Lower leg skin (tissue), 4 donors: ENCODE measurements at regions not wholly inside any gene's neighbourhood (a gene's known extent, or its start where the extent isn't known, plus 50 kb on each side); places are given as distances from the start of the nearest gene placed in this dataset.

Experiments used
- DNase-seq, 2 donors: peaks; one replicate each; pipeline ENCODE4 v3.0.0-alpha.2; 2019; ENCODE audit warnings: low spot score in 2 of 2
- H3K4me3 ChIP-seq: fragments of 200-600 bp; sonication (generic); 2 replicates; pipeline ENCODE4 v1.5.1; 2017; ENCODE audit warnings: mild to moderate bottlenecking, low read depth; ENCODE audit not compliant: poor library complexity, severe bottlenecking
- CTCF ChIP-seq, 3 donors: fragments of 450-650 bp; IDR thresholded peaks; one replicate each; pipeline ENCODE4 v1.5.1; 2016; ENCODE audit warnings: antibody characterized with exemption in 3 of 3, mild to moderate bottlenecking in 3 of 3, moderate library complexity in 2 of 3
- POLR2A ChIP-seq, 2 donors: fragments of 450-650 bp; IDR thresholded peaks; one replicate each; pipeline ENCODE4 v1.6.1; 2016 to 2017; ENCODE audit warnings: antibody characterized with exemption in 2 of 2, mild to moderate bottlenecking in 1 of 2, moderate library complexity in 1 of 2
- WGBS, 2 donors: methylation state at CpG; one replicate each; pipeline ENCODE4 v1.1.5; 2018; 5-methylcytosine and 5-hydroxymethylcytosine counted together
- intact Hi-C: fragments of 100-400 bp; cut with DNase I; formaldehyde crosslinking; loops from one replicate; pipeline ENCODE4 v1.15.0; 2023; ENCODE audit warnings: low total_unique reads

- TF ChIP-seq CTCF (IDR thresholded peaks at IDR 0.05) (no peak), POLR2A (IDR thresholded peaks at IDR 0.05) (no peak)
- WGBS, 2 donors, result 26 to 32% methylated on average over 6 of the region's 6 CpGs
- no peak for DNase-seq
- intact Hi-C loops, result loop anchor here (10.0 kb wide), 1 partner anchor 504 kb away; no protein-coding TSS in a partner anchor
- no peak overlapping the region for H3K4me3 ChIP-seq
These were observed 50.6 kb upstream of the STEAP1B start for GRCh38 chr7:22550514-22551030.

- no peak for DNase-seq
These were observed 49.9 kb upstream of the STEAP1B start for GRCh38 chr7:22549667-22550513.

More at GRCh38 chr7:22549667-22550513, 49.9 kb upstream of the STEAP1B start:
- TF ChIP-seq CTCF (IDR thresholded peaks at IDR 0.05) (no peak), POLR2A (IDR thresholded peaks at IDR 0.05) (no peak)
- intact Hi-C loops, result loop anchor here (10.0 kb wide), 1 partner anchor 505 kb away; no protein-coding TSS in a partner anchor
- H3K4me3 ChIP-seq, result no peak overlapping the region
- 2 to 5% methylated on average over 48 of the region's 48 CpGs for WGBS, 2 donors
